Mesenteric fat pad (tissue), 1 donor: ENCODE measurements at regions not wholly inside any gene's neighbourhood (a gene's known extent, or its start where the extent isn't known, plus 50 kb on each side); places are given as distances from the start of the nearest gene placed in this dataset.

ENCODE experiments used
- DNase-seq: peaks from one replicate; pipeline ENCODE4 v3.0.0-alpha.2; 2020; ENCODE audit warnings: low spot score
- donor health status: DM: yes; HTN: yes; CAD: no.

- DNase-seq, result no peak
Observed at GRCh38 chrX:43008356-43008755, 230.4 kb upstream of the PPP1R2C start.

GRCh38 chrX:43016021-43016420 is 238.1 kb upstream of the PPP1R2C start:
- no peak for DNase-seq

GRCh38 chrX:43018031-43018430 is 240.1 kb upstream of the PPP1R2C start:
- no peak for DNase-seq

- DNase-seq, result no peak
Observed at GRCh38 chrX:43019021-43019420, 241.1 kb upstream of the PPP1R2C start.

GRCh38 chrX:43025806-43026315 is 247.9 kb upstream of the PPP1R2C start:
- no peak for DNase-seq

- no peak for DNase-seq
Observed at GRCh38 chrX:43064096-43064495, 286.1 kb upstream of the PPP1R2C start.

- no peak for DNase-seq
Observed at GRCh38 chrX:43065978-43066377, 288.0 kb upstream of the PPP1R2C start.

GRCh38 chrX:43068639-43069038 is 290.7 kb upstream of the PPP1R2C start:
- DNase-seq, result no peak

- DNase-seq, result no peak
Observed at GRCh38 chrX:43083016-43083415, 305.1 kb upstream of the PPP1R2C start.

GRCh38 chrX:43087830-43088229 is 309.9 kb upstream of the PPP1R2C start:
- no peak for DNase-seq

- DNase-seq, result no peak
Observed at GRCh38 chrX:43096830-43097229, 318.9 kb upstream of the PPP1R2C start.

- DNase-seq, result no peak
Observed at GRCh38 chrX:43106009-43106408, 328.0 kb upstream of the PPP1R2C start.

- DNase-seq, result no peak
Observed at GRCh38 chrX:43108828-43109227, 330.9 kb upstream of the PPP1R2C start.

- no peak for DNase-seq
Observed at GRCh38 chrX:43121637-43122036, 343.7 kb upstream of the PPP1R2C start.

- DNase-seq, result no peak
Observed at GRCh38 chrX:43139645-43140044, 361.7 kb upstream of the PPP1R2C start.

- DNase-seq, result no peak
Observed at GRCh38 chrX:43140582-43140981, 362.6 kb upstream of the PPP1R2C start.

GRCh38 chrX:43141885-43142284 is 363.9 kb upstream of the PPP1R2C start:
- no peak for DNase-seq

- DNase-seq, result no peak
Observed at GRCh38 chrX:43148305-43148704, 370.3 kb upstream of the PPP1R2C start.

GRCh38 chrX:43165343-43165920 is 387.5 kb upstream of the PPP1R2C start:
- DNase-seq, result no peak

GRCh38 chrX:43166874-43167273 is 388.9 kb upstream of the PPP1R2C start:
- DNase-seq, result no peak

GRCh38 chrX:43175434-43175833 is 397.5 kb upstream of the PPP1R2C start:
- DNase-seq, result no peak

GRCh38 chrX:43176686-43177085 is 398.7 kb upstream of the PPP1R2C start:
- no peak for DNase-seq

- no peak for DNase-seq
Observed at GRCh38 chrX:43188296-43188695, 410.3 kb upstream of the PPP1R2C start.

GRCh38 chrX:43211570-43211969 is 433.6 kb upstream of the PPP1R2C start:
- DNase-seq, result no peak
